Hepatocyte (in vitro differentiated cells): ENCODE measurements at regions not wholly inside any gene's neighbourhood (a gene's known extent, or its start where the extent isn't known, plus 50 kb on each side); places are given as distances from the start of the nearest gene placed in this dataset.

ENCODE experiments used
- CTCF ChIP-seq: fragments of 200-600 bp; sonication (generic); IDR thresholded peaks from 2 replicates; pipeline ENCODE4 v1.5.1; 2016; ENCODE audit warnings: antibody characterized with exemption, mild to moderate bottlenecking; ENCODE audit not compliant: poor library complexity
- EZH2 ChIP-seq: fragments of 200-600 bp; sonication (generic); IDR thresholded peaks from 2 replicates; pipeline ENCODE4 v1.6.1; 2016; ENCODE audit warnings: antibody characterized with exemption, mild to moderate bottlenecking, borderline replicate concordance

DNA sequence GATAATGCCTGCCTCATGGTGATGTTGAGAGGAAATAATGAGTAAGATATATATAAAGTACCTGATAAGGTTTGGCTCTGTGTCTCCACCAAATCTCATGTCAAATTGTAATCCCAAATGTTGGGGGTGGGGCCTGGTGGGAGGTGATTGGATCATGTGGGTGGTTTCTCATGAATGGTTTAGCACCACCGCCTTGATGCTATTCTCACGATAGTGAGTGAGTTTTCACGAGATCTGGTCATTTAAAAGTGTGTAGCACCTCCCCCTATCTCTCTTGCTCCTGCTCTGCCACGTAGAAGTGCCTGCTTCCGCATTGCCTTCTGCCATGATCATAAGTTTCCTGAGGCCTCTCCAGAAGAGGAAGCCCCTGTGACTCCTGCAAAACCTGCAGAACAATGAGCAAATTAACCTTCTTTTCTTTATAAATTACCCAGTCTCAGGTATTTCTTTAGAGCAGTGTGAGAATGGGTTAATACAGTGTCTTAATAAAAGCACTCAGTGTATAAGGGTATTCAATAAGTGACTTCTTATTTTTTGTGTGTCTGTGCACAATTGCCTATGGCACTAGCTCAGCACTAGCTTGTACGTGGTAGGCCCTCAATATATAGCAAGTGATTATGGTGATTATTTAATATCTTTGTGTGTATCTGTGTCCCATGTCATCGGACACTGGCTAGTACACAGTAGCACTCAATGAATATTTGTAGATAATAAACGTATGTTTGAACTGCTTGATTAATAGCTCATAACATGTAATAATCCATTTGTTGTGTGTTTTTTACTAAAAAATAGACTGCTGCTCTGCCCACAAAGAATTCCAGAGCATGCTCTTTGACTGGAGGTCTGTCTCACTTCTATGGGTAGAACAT is 138.1 kb upstream of the LMNTD1 start:
- TF ChIP-seq EZH2 (no peak), CTCF (no peak)
